ENCODE measurements at regions not wholly inside any gene's neighbourhood (a gene's known extent, or its start where the extent isn't known, plus 50 kb on each side); places are given as distances from the start of the nearest gene placed in this dataset.

- TF ChIP-seq CTCF (IDR thresholded peaks at IDR 0.05) = no peak
- TF ChIP-seq POLR2AphosphoS5 (IDR thresholded peaks at IDR 0.05; ENCODE audit: low read depth, low read length) = no peak
Observed at GRCh38 chr4:143021384-143021783, 163.3 kb upstream of the USP38 start.
